OCI-LY3 (cell line): ENCODE measurements at regions not wholly inside any gene's neighbourhood (a gene's known extent, or its start where the extent isn't known, plus 50 kb on each side); places are given as distances from the start of the nearest gene placed in this dataset.

Source experiments
- EZH2phosphoT487 ChIP-seq: fragments of 200-600 bp; shearing (Covaris generic); IDR thresholded peaks from 2 replicates; pipeline ENCODE4 v1.6.1; 2018; ENCODE audit warnings: antibody characterized with exemption, mixed run types, low read depth
- TF ChIP-seq, protein P1 (sequence below): fragments of 200-600, 300-600 bp; sonication (generic); IDR thresholded peaks from 2 replicates; pipeline ENCODE4 v1.5.1; 2014; ENCODE audit warnings: antibody characterized with exemption, low read length, low read depth

DNA sequence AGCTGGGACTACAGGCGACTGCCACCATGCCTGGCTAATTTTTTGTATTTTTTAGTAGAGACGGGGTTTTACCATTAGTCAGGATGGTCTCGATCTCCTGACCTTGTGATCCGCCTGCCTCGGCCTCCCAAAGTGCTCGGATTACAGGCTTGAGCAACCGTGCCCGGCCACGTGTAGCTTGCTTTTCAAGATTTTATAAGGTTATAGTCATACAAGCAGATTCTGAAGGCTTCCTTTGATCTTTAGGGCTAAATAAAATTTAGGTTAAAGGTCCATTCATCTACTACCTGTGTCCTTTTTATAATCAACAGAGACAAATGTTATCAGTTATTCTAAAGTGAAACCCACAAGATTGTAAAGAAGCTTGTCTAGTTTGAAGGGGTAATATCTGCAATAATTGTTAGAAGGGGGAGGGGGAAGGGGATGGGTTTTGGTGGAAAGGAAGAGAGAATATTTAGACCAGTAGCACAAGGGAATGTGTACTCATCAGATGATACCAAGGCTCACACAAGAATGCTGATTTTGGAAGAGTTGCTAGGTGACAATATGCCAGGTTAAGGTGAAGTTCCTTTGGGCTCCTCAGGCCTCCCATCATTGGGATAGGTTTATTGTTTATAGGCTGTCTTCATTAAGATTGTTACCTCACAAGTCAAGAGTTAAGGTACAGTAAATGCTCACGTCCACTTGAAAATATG, 284.7 kb downstream of the ALDH8A1 start:
- TF ChIP-seq, protein P1, sequence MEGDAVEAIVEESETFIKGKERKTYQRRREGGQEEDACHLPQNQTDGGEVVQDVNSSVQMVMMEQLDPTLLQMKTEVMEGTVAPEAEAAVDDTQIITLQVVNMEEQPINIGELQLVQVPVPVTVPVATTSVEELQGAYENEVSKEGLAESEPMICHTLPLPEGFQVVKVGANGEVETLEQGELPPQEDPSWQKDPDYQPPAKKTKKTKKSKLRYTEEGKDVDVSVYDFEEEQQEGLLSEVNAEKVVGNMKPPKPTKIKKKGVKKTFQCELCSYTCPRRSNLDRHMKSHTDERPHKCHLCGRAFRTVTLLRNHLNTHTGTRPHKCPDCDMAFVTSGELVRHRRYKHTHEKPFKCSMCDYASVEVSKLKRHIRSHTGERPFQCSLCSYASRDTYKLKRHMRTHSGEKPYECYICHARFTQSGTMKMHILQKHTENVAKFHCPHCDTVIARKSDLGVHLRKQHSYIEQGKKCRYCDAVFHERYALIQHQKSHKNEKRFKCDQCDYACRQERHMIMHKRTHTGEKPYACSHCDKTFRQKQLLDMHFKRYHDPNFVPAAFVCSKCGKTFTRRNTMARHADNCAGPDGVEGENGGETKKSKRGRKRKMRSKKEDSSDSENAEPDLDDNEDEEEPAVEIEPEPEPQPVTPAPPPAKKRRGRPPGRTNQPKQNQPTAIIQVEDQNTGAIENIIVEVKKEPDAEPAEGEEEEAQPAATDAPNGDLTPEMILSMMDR: no peak
- TF ChIP-seq EZH2phosphoT487: no peak
